ENCODE measurements at regions not wholly inside any gene's neighbourhood (a gene's known extent, or its start where the extent isn't known, plus 50 kb on each side); places are given as distances from the start of the nearest gene placed in this dataset.

- DNase-seq (ENCODE audit: low read depth), result no peak
- H3K4me3 ChIP-seq (ENCODE audit: low read depth, low read length), result no peak overlapping the region
- TF ChIP-seq, protein P1, sequence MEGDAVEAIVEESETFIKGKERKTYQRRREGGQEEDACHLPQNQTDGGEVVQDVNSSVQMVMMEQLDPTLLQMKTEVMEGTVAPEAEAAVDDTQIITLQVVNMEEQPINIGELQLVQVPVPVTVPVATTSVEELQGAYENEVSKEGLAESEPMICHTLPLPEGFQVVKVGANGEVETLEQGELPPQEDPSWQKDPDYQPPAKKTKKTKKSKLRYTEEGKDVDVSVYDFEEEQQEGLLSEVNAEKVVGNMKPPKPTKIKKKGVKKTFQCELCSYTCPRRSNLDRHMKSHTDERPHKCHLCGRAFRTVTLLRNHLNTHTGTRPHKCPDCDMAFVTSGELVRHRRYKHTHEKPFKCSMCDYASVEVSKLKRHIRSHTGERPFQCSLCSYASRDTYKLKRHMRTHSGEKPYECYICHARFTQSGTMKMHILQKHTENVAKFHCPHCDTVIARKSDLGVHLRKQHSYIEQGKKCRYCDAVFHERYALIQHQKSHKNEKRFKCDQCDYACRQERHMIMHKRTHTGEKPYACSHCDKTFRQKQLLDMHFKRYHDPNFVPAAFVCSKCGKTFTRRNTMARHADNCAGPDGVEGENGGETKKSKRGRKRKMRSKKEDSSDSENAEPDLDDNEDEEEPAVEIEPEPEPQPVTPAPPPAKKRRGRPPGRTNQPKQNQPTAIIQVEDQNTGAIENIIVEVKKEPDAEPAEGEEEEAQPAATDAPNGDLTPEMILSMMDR (conservative IDR thresholded peaks at IDR 0.05; ENCODE audit: low read depth, low read length), result no peak
Observed at GRCh38 chr11:41954034-41954433, 494.6 kb upstream of the LRRC4C start.

DNA sequence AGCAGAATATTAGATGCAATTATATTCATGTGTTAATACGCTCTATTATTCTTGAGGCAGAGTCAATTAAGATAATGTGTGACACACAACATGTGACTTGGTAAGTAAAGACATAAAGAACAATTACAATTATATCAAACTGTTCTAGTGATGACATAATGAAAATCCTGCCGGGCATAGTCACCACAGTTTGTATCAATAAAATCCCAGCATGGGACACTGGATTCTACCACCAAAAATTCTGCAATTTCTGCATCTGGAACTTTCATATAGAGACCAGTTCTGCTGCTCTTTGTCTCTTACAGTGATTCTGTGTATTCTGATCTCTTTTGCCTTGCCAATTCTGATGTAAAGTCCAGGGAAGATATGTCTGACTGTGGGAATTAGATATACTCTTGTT, 495.6 kb upstream of the LRRC4C start:
- H3K4me3 ChIP-seq (ENCODE audit: low read depth, low read length), result no peak overlapping the region
- TF ChIP-seq, protein P1 (conservative IDR thresholded peaks at IDR 0.05; ENCODE audit: low read depth, low read length), result no peak
- no peak for DNase-seq (ENCODE audit: low read depth)

GRCh38 chr11:41955635-41956400, 496.4 kb upstream of the LRRC4C start:
- no peak for DNase-seq (ENCODE audit: low read depth)

DNA sequence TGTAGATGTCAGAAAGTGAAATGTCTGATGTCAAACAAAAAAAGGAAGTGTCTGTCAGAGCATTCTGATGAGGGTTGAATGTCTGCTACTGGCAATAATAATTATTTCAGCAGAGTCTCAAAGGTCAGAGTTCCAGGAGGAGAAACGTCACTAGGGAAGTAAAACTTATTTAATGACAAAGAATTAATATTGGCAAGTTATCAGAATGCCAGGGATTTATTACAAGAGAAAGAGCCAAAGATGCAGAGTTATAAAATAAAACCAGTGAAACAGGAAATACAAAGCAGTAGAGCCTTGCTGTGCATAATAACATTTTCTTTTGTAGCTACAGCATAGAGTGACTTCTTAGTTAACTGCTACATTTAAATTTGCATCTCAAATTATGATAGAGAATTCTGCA, 504.0 kb upstream of the LRRC4C start:
- TF ChIP-seq, protein P1 (conservative IDR thresholded peaks at IDR 0.05; ENCODE audit: low read depth, low read length), result no peak
- no peak for DNase-seq (ENCODE audit: low read depth)
- no peak overlapping the region for H3K4me3 ChIP-seq (ENCODE audit: low read depth, low read length)

More at GRCh38 chr11:41955635-41956400, 496.4 kb upstream of the LRRC4C start:
- TF ChIP-seq, protein P1 (conservative IDR thresholded peaks at IDR 0.05; ENCODE audit: low read depth, low read length), result no peak
- H3K4me3 ChIP-seq (ENCODE audit: low read depth, low read length), result no peak overlapping the region

DNA sequence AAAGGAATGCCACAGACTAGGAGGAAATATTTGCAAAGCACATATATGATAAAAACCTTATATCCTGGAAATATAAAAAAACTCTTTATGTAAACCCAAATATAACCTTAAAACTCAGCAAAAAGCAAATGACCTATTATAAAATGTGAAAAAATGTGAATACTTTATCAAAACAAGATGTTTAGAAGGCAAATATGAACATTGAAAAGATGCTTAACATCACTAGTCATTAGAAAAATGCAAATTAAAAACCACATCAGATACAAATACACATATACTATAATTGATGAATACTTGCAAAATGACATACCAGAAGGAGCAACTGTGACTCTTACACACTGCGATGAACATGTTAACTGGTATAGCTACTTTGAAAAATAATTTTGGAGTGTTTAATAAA, 511.2 kb upstream of the LRRC4C start:
- no peak for DNase-seq (ENCODE audit: low read depth)
- no peak overlapping the region for H3K4me3 ChIP-seq (ENCODE audit: low read depth, low read length)
- TF ChIP-seq, protein P1 (conservative IDR thresholded peaks at IDR 0.05; ENCODE audit: low read depth, low read length), result no peak

DNA sequence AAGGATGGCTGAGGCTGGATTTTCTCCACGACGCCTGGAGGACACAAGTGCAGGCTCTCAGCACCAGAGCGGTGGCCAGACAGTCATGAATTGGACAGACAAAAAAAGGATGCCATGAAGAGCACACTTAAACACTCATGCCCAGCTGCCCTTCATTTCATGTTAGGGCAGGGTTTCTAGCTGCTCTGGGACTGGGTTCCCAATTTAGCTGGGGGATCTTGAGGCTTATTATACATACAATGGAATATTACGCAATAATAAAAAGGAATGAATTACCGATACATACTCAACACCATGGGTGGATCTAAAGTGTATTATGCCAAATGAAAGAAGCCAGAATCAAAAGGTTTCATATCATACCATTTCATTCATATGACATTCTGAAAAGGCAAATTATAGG, 512.1 kb upstream of the LRRC4C start:
- H3K4me3 ChIP-seq (ENCODE audit: low read depth, low read length), result no peak overlapping the region
- DNase-seq (ENCODE audit: low read depth), result no peak
- TF ChIP-seq, protein P1 (conservative IDR thresholded peaks at IDR 0.05; ENCODE audit: low read depth, low read length), result no peak

DNA sequence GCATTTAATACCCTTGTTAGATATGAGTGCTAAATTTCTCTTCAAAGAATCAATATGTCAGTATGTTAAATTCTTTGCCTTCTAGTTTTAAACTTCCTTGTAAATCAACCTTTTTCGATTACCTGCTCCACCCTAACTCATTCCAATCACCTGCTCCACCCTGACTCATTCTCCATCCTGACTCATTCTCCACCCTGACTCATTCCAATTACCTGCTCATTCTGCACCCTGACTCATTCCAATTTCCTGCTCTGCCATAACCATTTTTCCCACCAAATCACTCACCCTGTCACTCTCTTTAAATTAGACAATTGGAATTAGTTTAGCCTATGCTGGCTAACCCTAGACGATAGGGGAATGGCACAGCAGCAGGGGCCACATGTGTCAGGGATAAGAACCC, 519.5 kb upstream of the LRRC4C start:
- TF ChIP-seq, protein P1 (conservative IDR thresholded peaks at IDR 0.05; ENCODE audit: low read depth, low read length), result no peak
- H3K4me3 ChIP-seq (ENCODE audit: low read depth, low read length), result no peak overlapping the region
- DNase-seq (ENCODE audit: low read depth), result no peak
